Effector memory CD8-positive, alpha-beta T cell (primary cell): ENCODE measurements at regions not wholly inside any gene's neighbourhood (a gene's known extent, or its start where the extent isn't known, plus 50 kb on each side); places are given as distances from the start of the nearest gene placed in this dataset.
"Not testable (repeated sequence)": the region's sequence is repeated elsewhere in the genome, so short reads cannot be mapped to it uniquely, and the experiment has no call there.

Source experiments
- ATAC-seq: fragments of 150-1000 bp; cut with Tn5 transposase; replicated peaks from 2 replicates; pipeline ENCODE4 v1.10.0; 2021; ENCODE audit warnings: mild to moderate bottlenecking, moderate library complexity
- DNase-seq, 3 experiments: peaks; one replicate each; pipeline ENCODE4 v3.0.0; 2021
- H3K27ac Mint-ChIP-seq, 2 donors: one replicate each; pipeline ENCODE4 v1.8.0; 2022; ENCODE audit warnings: mild to moderate bottlenecking in 2 of 2, mixed read lengths in 2 of 2, moderate library complexity in 2 of 2
- H3K27me3 Mint-ChIP-seq, 2 donors: one replicate each; pipeline ENCODE4 v1.8.0; 2022; ENCODE audit warnings: mixed read lengths in 2 of 2
- H3K36me3 Mint-ChIP-seq: one replicate; pipeline ENCODE4 v1.8.0; 2022; ENCODE audit warnings: mild to moderate bottlenecking, moderate library complexity, mixed read lengths; ENCODE audit not compliant: insufficient read depth
- H3K4me1 Mint-ChIP-seq, 2 donors: one replicate each; pipeline ENCODE4 v1.8.0; 2022; ENCODE audit warnings: low read depth in 2 of 2, mixed read lengths in 2 of 2
- H3K4me3 Mint-ChIP-seq, 2 donors: one replicate each; pipeline ENCODE4 v1.8.0; 2022; ENCODE audit warnings: mild to moderate bottlenecking in 2 of 2, mixed read lengths in 2 of 2, moderate library complexity in 2 of 2
- H3K9me3 Mint-ChIP-seq, 2 donors: one replicate each; pipeline ENCODE4 v1.8.0; 2022; ENCODE audit warnings: mixed read lengths in 2 of 2

DNA sequence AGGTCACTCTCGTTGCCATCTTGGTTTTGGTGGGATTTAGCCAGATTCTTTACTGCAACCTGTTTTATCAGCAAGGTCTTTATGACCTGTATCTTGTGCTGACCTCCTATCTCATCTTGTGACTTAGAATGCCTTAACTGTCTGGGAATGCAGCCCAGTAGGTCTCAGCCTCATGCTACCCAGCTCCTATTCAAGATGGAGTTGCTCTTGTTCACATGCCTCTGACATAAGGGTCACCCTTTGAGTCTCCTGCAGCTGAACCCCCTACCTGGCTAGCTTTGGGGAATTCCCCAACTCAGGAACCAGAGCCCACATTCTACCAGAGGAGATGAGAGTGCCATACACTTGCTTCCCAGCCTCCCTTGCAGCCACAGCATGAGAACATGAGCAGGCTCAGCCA lies 123.0 kb upstream of the ARHGEF3 start:
- not testable (repeated sequence) for DNase-seq, ATAC-seq, H3K9me3 Mint-ChIP-seq, H3K27me3 Mint-ChIP-seq, H3K36me3 Mint-ChIP-seq
- peaks cover 37 to 56% of the 10 kb centered on the region in 2 donors for H3K4me1 Mint-ChIP-seq
- H3K27ac Mint-ChIP-seq: peak overlapping the region; percentile 90 to 99
- peak overlapping the region in 1 of 2 donors; percentile 25 for H3K4me3 Mint-ChIP-seq

DNA sequence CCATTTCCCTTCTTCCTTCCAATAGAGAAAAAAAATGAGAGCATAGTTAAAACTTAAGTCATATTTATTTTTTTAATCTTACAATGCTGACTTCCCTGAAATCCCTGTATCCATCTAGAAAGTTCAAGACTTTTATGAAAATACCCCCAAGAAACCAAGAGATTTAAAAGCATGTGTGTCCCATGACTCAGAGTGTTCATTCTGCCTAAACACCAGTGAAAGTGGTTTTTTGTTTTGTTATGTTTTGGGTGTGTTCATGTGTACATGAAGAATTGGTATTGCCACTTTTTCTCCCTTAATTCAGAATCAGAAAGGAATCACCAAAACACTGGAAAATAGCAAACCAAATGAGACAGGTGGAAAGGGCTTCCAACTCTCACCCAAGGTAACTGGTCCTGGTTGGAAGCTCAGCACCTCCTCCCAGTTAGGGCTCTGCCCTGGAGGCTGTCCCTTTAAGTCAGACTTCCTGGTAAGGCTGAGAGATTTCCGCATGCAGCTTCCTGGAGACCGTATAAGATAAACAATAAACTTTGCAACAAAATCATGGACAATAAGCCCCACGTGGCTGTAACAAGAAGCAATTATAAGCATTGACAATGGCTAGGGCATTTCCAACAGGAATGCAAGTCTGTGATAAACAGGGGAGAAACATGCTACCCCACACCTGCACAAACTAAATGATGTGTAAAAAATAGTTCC lies 121.9 kb upstream of the ARHGEF3 start:
- H3K27ac Mint-ChIP-seq: peak overlapping the region; percentile 90 to 99
- DNase-seq (peak; percentile 48 to 60 (median 55)), ATAC-seq (peak; percentile 89)
- H3K9me3 Mint-ChIP-seq: no peaks in the 10 kb centered on the region
- H3K4me1 Mint-ChIP-seq: peaks cover 36 to 62% of the 10 kb centered on the region in 2 donors
- H3K36me3 Mint-ChIP-seq: peaks cover 3% of the 10 kb centered on the region
- H3K27me3 Mint-ChIP-seq: no peaks in the 10 kb centered on the region
- peak overlapping the region; percentile 45 to 61 for H3K4me3 Mint-ChIP-seq

DNA sequence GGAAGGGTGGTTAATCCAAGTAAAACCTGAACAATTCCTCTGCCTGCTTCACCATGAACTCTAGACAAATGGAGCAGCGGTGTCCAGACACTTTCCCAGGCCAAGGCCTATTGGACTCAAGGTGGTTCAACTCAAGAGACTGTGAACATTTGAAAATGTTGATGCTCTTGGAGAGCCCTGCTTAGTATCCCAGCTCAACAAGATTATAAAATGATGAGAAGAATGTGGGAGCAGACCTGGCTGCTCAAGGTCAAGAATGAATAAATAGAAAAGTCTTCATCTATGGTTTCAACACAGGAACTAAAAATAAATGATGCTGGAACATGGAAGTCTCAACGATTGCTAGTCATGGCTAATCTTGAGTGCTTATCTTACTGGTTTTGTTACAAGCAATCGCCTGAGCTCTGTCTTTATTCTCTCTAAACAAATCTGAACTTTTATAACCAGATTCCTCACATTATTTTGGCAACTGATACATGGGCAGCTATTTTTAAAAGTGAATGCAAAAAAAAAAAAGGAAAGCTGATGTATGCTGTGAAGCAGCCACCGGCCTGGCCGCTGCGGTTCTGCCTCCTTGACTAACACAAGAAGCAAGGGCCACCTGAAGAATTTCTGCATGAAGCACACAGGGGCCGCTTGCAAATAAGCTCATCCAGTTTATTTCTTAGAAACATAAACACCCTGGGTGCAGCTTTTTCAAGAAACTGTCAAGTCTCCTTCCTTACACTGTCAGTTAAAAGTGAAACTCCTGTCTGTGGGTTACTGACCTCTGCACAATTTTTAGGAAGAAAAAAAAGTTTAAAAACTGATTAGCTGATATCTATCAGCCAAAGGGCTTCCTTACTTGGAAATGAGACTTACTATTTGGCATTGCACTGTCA lies 120.1 kb upstream of the ARHGEF3 start:
- H3K27me3 Mint-ChIP-seq: no peaks in the 10 kb centered on the region
- H3K4me1 Mint-ChIP-seq: peaks cover 48 to 74% of the 10 kb centered on the region in 2 donors
- peak overlapping the region; percentile 77 to 79 for H3K4me3 Mint-ChIP-seq
- H3K27ac Mint-ChIP-seq: peak overlapping the region; percentile 94 to 97
- DNase-seq (no peak), ATAC-seq (no peak)
- H3K36me3 Mint-ChIP-seq: peaks cover 3% of the 10 kb centered on the region
- no peaks in the 10 kb centered on the region for H3K9me3 Mint-ChIP-seq

DNA sequence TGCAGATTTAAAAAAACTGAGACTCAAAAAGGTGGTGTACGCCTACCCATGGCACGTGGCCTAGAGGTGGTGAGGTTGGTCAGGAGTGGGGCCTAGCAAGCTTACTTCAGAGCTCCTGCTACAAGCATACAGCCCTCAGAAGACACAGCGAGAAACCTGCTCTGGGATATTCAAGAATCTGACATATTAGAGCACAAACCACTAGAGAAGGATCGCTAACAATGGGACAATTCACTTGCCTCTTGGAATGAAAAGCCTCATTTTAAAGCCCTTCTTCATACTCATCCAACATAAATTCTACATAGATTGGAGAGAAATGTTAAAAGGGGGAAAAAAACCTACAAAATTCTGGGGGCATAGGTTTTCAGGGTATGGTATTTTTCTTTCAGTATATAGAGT lies 118.0 kb upstream of the ARHGEF3 start:
- no peaks in the 10 kb centered on the region for H3K9me3 Mint-ChIP-seq
- H3K4me1 Mint-ChIP-seq: peaks cover 60 to 84% of the 10 kb centered on the region in 2 donors
- peaks cover 8% of the 10 kb centered on the region for H3K36me3 Mint-ChIP-seq
- no peaks in the 10 kb centered on the region for H3K27me3 Mint-ChIP-seq
- H3K4me3 Mint-ChIP-seq: peak overlapping the region in 1 of 2 donors; percentile 32
- peak overlapping the region in 1 of 2 donors; percentile 97 for H3K27ac Mint-ChIP-seq
- no peak for ATAC-seq
- DNase-seq: no peak

DNA sequence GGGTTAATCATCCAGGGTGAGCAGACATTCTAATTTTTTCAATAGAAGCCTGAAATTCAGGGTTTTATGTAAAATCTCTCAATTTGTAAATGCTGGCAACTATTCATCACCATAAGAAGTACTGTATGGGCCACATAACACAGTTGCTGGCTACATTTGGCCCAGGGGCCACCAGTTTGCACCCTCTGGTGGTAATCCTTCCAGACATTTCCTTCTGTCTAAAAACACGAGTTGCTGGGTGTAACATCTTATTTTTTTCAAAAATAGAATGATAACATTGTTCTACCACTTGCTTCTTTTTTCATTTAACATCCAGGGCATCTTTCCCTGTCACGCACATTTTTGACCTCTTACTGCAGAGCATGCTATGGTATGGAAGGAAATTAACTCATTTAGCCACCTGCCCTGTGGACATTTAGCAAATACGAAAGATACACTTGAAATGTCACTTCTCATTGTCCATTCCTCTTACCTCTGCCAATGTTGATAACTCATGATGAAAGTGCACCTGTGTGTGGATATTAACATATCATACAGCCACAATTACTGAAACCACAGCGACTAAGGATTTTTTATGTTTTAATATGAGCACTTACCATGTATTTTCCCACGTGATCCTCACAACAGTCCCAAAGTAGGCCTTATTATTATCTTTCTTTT lies 117.5 kb upstream of the ARHGEF3 start:
- H3K9me3 Mint-ChIP-seq: no peaks in the 10 kb centered on the region
- no peak for ATAC-seq
- DNase-seq: no peak
- H3K36me3 Mint-ChIP-seq: peaks cover 8% of the 10 kb centered on the region
- no peaks in the 10 kb centered on the region for H3K27me3 Mint-ChIP-seq
- peaks cover 62 to 84% of the 10 kb centered on the region in 2 donors for H3K4me1 Mint-ChIP-seq
- H3K27ac Mint-ChIP-seq: peak overlapping the region; percentile 97
- peak overlapping the region; percentile 23 to 32 for H3K4me3 Mint-ChIP-seq

DNA sequence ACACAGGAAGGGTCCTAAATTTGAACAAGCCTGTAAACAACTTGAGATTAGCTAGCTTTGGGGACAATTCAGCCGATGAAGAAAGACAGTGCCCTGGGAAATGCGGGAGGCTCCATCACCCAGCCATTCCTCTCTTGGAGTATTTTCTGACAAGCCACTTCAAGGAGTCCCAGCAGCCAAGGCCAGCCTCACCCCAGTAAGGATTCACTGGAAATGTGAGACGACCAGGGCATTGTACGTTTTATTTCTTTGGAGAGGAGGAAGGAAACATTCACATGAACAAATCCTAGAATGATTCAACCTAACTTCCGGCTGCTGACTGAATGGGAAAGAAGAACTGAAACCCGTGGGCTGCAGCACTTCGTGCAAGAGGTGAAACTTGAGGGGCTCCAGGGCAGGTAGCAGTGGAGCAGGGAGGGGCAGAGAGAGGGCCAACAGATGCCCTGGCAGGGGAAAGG lies 116.4 kb upstream of the ARHGEF3 start:
- no peaks in the 10 kb centered on the region for H3K9me3 Mint-ChIP-seq
- H3K27me3 Mint-ChIP-seq: no peaks in the 10 kb centered on the region
- peak overlapping the region; percentile 85 to 94 for H3K4me3 Mint-ChIP-seq
- H3K36me3 Mint-ChIP-seq: peaks cover 5% of the 10 kb centered on the region
- DNase-seq: no peak
- ATAC-seq: no peak
- peak overlapping the region; percentile 97 for H3K27ac Mint-ChIP-seq
- peaks cover 60 to 85% of the 10 kb centered on the region in 2 donors for H3K4me1 Mint-ChIP-seq

DNA sequence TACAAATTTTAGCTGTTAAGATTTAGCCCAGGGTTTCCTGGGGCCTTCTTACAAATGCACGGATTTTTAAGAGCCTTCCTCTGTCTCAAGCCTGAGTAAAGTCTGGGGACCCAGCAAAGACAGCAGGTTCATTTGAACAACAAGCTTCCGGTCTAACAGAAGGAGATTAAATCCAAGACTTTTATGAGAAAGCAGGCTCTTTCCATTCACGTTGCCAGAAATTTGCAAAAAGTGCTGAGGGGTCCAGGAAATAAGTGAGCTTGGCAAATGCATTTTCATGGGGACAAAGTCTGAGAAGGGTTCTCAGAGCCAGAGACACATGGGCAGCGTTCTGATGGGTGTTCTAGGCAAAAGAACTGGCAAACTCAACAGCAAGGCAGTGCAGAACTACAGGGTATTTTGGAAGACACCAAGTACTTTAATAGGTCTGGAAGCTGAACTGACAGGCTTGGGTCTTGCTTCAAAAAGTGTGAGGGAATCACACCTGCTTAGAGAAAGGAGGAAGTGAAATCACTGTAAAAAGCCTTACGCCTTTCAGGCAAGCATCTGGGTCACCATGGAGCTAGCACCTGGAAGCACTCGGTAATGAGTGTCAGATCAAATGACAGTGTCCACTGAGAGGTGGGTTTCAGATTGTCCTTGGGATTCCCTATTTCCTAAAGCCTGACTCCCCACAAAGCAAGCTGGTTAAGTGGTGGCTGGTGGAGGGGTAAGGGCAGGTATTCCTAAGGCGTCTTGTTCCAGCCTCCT lies 115.8 kb upstream of the ARHGEF3 start:
- ATAC-seq (peak; percentile 19), DNase-seq (peak in 1 of 3 experiments; percentile 7)
- Mint-ChIP-seq H3K4me1 (peaks cover 57 to 88% of the 10 kb centered on the region in 2 donors), H3K27ac (peak overlapping the region; percentile 97), H3K4me3 (peak overlapping the region; percentile 85 to 94), H3K27me3 (no peaks in the 10 kb centered on the region), H3K36me3 (peaks cover 5% of the 10 kb centered on the region), H3K9me3 (no peaks in the 10 kb centered on the region)

GRCh38 chr3:56916716-56917360 lies 115.1 kb upstream of the ARHGEF3 start:
- peaks cover 54 to 81% of the 10 kb centered on the region in 2 donors for H3K4me1 Mint-ChIP-seq
- H3K9me3 Mint-ChIP-seq: no peaks in the 10 kb centered on the region
- DNase-seq (no peak), ATAC-seq (no peak)
- peak overlapping the region; percentile 85 to 94 for H3K4me3 Mint-ChIP-seq
- peaks cover 5% of the 10 kb centered on the region for H3K36me3 Mint-ChIP-seq
- H3K27me3 Mint-ChIP-seq: no peaks in the 10 kb centered on the region
- peak overlapping the region; percentile 97 for H3K27ac Mint-ChIP-seq

DNA sequence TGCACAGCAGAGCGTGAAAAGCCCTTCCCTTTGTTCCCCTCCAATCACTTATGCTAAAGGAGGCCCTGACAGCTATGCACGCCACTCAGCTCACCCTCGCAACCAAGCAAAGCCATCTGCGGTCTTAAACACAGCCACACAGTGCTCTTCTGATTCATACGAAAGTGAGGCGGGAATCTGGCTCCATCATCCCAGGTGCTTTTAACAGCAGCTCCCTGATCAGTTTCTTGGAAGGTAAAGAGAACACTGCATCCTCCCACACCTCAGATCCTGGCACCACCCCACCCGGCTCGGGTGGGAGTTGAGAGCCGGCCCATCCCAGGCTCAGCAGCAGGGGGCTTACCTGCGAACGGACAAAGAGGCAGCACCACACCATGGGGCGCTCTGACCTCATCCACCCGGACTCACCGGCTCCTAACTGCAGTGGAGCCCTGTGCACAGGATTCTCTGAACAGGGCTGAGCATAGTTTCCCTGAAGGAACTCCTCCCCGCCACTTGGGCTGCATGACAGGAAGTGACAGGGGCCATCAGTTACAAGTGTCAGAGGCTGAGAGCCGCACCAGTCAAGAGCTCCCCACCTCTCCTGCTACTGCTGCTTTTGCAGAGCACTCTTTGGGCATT lies 114.3 kb upstream of the ARHGEF3 start:
- Mint-ChIP-seq H3K27me3 (no peaks in the 10 kb centered on the region), H3K9me3 (no peaks in the 10 kb centered on the region), H3K36me3 (peaks cover 5% of the 10 kb centered on the region), H3K4me1 (peaks cover 50 to 73% of the 10 kb centered on the region in 2 donors), H3K4me3 (peak overlapping the region; percentile 85 to 94), H3K27ac (peak overlapping the region; percentile 97)
- ATAC-seq (peak; percentile 90), DNase-seq (peak; percentile 62 to 71 (median 62))

- Mint-ChIP-seq H3K9me3 (no peaks in the 10 kb centered on the region), H3K36me3 (peaks cover 5% of the 10 kb centered on the region), H3K4me3 (peak overlapping the region; percentile 85 to 94), H3K4me1 (peaks cover 52 to 73% of the 10 kb centered on the region in 2 donors), H3K27me3 (no peaks in the 10 kb centered on the region), H3K27ac (peak overlapping the region; percentile 97)
- ATAC-seq (no peak), DNase-seq (no peak)
Measured at GRCh38 chr3:56914646-56915045, 112.9 kb upstream of the ARHGEF3 start.

DNA sequence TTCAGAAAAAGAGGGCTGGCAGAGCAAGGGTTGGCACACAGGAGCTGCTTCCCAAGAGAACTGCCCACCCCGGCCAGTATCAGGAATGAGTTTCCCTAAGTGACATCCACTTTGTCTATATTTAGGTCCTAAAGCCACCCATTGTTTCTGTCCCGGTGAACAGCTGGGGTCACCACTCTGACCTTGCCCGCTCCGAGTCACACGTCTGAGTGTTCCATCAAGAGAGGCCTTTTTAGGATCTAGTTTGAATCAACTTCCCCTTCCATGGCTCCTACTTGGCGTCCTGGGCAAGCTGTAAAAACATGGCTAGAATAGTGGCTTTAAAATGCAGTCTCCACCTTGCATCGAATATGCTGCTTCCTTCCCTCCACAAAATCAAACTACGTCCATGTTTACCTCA lies 109.6 kb upstream of the ARHGEF3 start:
- no peak overlapping the region for H3K4me3 Mint-ChIP-seq
- H3K27ac Mint-ChIP-seq: no peak overlapping the region
- no peaks in the 10 kb centered on the region for H3K27me3 Mint-ChIP-seq
- H3K9me3 Mint-ChIP-seq: no peaks in the 10 kb centered on the region
- no peak for DNase-seq
- H3K36me3 Mint-ChIP-seq: peaks cover 5% of the 10 kb centered on the region
- no peak for ATAC-seq
- peaks cover 43 to 66% of the 10 kb centered on the region in 2 donors for H3K4me1 Mint-ChIP-seq

- Mint-ChIP-seq H3K36me3 (no peaks in the 10 kb centered on the region), H3K4me1 (peaks cover 29 to 59% of the 10 kb centered on the region in 2 donors), H3K27ac (no peak overlapping the region), H3K9me3 (no peaks in the 10 kb centered on the region), H3K27me3 (no peaks in the 10 kb centered on the region), H3K4me3 (no peak overlapping the region)
- ATAC-seq (no peak), DNase-seq (no peak)
Measured at GRCh38 chr3:56909349-56909748, 107.6 kb upstream of the ARHGEF3 start.
